ENCODE measurements at regions not wholly inside any gene's neighbourhood (a gene's known extent, or its start where the extent isn't known, plus 50 kb on each side); places are given as distances from the start of the nearest gene placed in this dataset.

- no peak for DNase-seq
Observed at GRCh38 chr4:114472269-114473032, 126.2 kb upstream of the UGT8 start.

GRCh38 chr4:114474188-114474800 is 124.3 kb upstream of the UGT8 start:
- no peak for DNase-seq

- DNase-seq, result no peak
Observed at GRCh38 chr4:114476310-114476709, 122.3 kb upstream of the UGT8 start.

GRCh38 chr4:114479595-114479994 is 119.0 kb upstream of the UGT8 start:
- no peak for DNase-seq

GRCh38 chr4:114481856-114482255 is 116.8 kb upstream of the UGT8 start:
- DNase-seq, result peak in 1 of 2 experiments; percentile 1

- no peak for DNase-seq
Observed at GRCh38 chr4:114487101-114487500, 111.5 kb upstream of the UGT8 start.

GRCh38 chr4:114488301-114488982 is 110.2 kb upstream of the UGT8 start:
- DNase-seq, result no peak

- DNase-seq, result peak in 1 of 2 experiments; percentile 26
Observed at GRCh38 chr4:114494246-114494803, 104.3 kb upstream of the UGT8 start.

- no peak for DNase-seq
Observed at GRCh38 chr4:114495471-114495928, 103.1 kb upstream of the UGT8 start.

GRCh38 chr4:114497116-114497515 is 101.5 kb upstream of the UGT8 start:
- no peak for DNase-seq

- no peak for DNase-seq
Observed at GRCh38 chr4:114509340-114509739, 89.3 kb upstream of the UGT8 start.

GRCh38 chr4:114512595-114513295 is 85.9 kb upstream of the UGT8 start:
- no peak for DNase-seq

- peak; percentile 13 to 47 for DNase-seq
Observed at GRCh38 chr4:114519368-114519767, 79.2 kb upstream of the UGT8 start.

- DNase-seq, result no peak
Observed at GRCh38 chr4:114527170-114527569, 71.4 kb upstream of the UGT8 start.

- DNase-seq, result peak; percentile 52 to 75
Observed at GRCh38 chr4:114527637-114528036, 71.0 kb upstream of the UGT8 start.

GRCh38 chr4:114535725-114536124 is 62.9 kb upstream of the UGT8 start:
- DNase-seq, result no peak

GRCh38 chr4:114537352-114537751 is 61.3 kb upstream of the UGT8 start:
- no peak for DNase-seq

GRCh38 chr4:114538012-114538617 is 60.5 kb upstream of the UGT8 start:
- DNase-seq, result no peak

- DNase-seq, result no peak
Observed at GRCh38 chr4:114539985-114540384, 58.6 kb upstream of the UGT8 start.

GRCh38 chr4:114547340-114548134 is 51.1 kb upstream of the UGT8 start:
- no peak for DNase-seq

Measured in NCI-H524 (cell line).